SHP77 (cell line): ENCODE measurements at regions not wholly inside any gene's neighbourhood (a gene's known extent, or its start where the extent isn't known, plus 50 kb on each side); places are given as distances from the start of the nearest gene placed in this dataset.

ENCODE experiments used
- DNase-seq, 2 experiments: peaks; one replicate each; lab custom pipeline; 2025; lab: John Stamatoyannopoulos, UW

GRCh38 chr3:59133311-59133710 is 83.5 kb upstream of the CFAP20DC start:
- no peak for DNase-seq

GRCh38 chr3:59131016-59131766 is 81.4 kb upstream of the CFAP20DC start:
- DNase-seq = no peak

GRCh38 chr3:59128685-59129084 is 78.9 kb upstream of the CFAP20DC start:
- DNase-seq = no peak

GRCh38 chr3:59127071-59127470 is 77.2 kb upstream of the CFAP20DC start:
- no peak for DNase-seq

GRCh38 chr3:59126446-59126845 is 76.6 kb upstream of the CFAP20DC start:
- no peak for DNase-seq

GRCh38 chr3:59121346-59122144 is 71.7 kb upstream of the CFAP20DC start:
- DNase-seq = no peak

- DNase-seq = no peak
Observed at GRCh38 chr3:59118928-59119327, 69.1 kb upstream of the CFAP20DC start.

- DNase-seq = no peak
Observed at GRCh38 chr3:59117396-59117795, 67.6 kb upstream of the CFAP20DC start.

GRCh38 chr3:59116233-59116537 is 66.4 kb upstream of the CFAP20DC start:
- DNase-seq = no peak

- DNase-seq = no peak
Observed at GRCh38 chr3:59115364-59116232, 65.8 kb upstream of the CFAP20DC start.

GRCh38 chr3:59107856-59108815 is 58.3 kb upstream of the CFAP20DC start:
- no peak for DNase-seq

- DNase-seq = no peak
Observed at GRCh38 chr3:59106085-59106648, 56.3 kb upstream of the CFAP20DC start.

GRCh38 chr3:59103552-59103951 is 53.7 kb upstream of the CFAP20DC start:
- DNase-seq = no peak

- DNase-seq = no peak
Observed at GRCh38 chr3:59101231-59101736, 51.5 kb upstream of the CFAP20DC start.
